CD8-positive, alpha-beta memory T cell (primary cell): ENCODE measurements at regions not wholly inside any gene's neighbourhood (a gene's known extent, or its start where the extent isn't known, plus 50 kb on each side); places are given as distances from the start of the nearest gene placed in this dataset.

ENCODE experiments used
- CTCF ChIA-PET: fragments of 350-600 bp; sonication (Branson Sonifier 250); formaldehyde crosslinking; loops from one replicate; lab custom pipeline; 2021; ENCODE audit warnings: antibody characterized with exemption; lab: Charles Lee
- POLR2A ChIA-PET: fragments of 350-600 bp; sonication (Branson Sonifier 250); formaldehyde crosslinking; loops from one replicate; lab custom pipeline; 2021; ENCODE audit warnings: antibody characterized with exemption; lab: Charles Lee
- DNase-seq, 5 donors: peaks; one replicate each; pipeline versions ENCODE4 v3.0.0 to v3.0.0-alpha.2; 2020 to 2022; ENCODE audit warnings: mixed read lengths in 1 of 5
- H3K27ac ChIP-seq: one replicate; pipeline ENCODE4 v1.7.0; 2013; ENCODE audit warnings: low read depth, mild to moderate bottlenecking, low read length, moderate library complexity
- H3K27me3 ChIP-seq: 2 replicates; pipeline ENCODE4 v1.7.0; 2013; ENCODE audit warnings: low read length, mild to moderate bottlenecking; ENCODE audit not compliant: insufficient read depth, poor library complexity, severe bottlenecking
- H3K36me3 ChIP-seq: 2 replicates; pipeline ENCODE4 v1.7.0; 2013; ENCODE audit warnings: mild to moderate bottlenecking, low read length, moderate library complexity; ENCODE audit not compliant: insufficient read depth
- H3K4me1 ChIP-seq: 2 replicates; pipeline ENCODE4 v1.7.0; 2013; ENCODE audit warnings: mild to moderate bottlenecking, low read length, moderate library complexity; ENCODE audit not compliant: insufficient read depth
- H3K4me3 ChIP-seq: 2 replicates; pipeline ENCODE4 v1.7.0; 2013; ENCODE audit warnings: mild to moderate bottlenecking, low read length
- H3K9me3 ChIP-seq: 2 replicates; pipeline ENCODE4 v1.7.0; 2013; ENCODE audit warnings: mild to moderate bottlenecking, low read length
- H3K27ac Mint-ChIP-seq, 8 donors: one replicate each; pipeline ENCODE4 v1.8.0; 2020 to 2021; ENCODE audit warnings: mixed read lengths in 8 of 8, mild to moderate bottlenecking in 6 of 8, inconsistent platforms in 3 of 8, moderate library complexity in 3 of 8
- H3K27me3 Mint-ChIP-seq, 2 donors: one replicate each; pipeline ENCODE4 v1.8.0; 2020 to 2021; ENCODE audit warnings: mixed read lengths in 2 of 2, mild to moderate bottlenecking in 1 of 2, moderate library complexity in 1 of 2
- H3K36me3 Mint-ChIP-seq, 3 donors: one replicate each; pipeline ENCODE4 v1.8.0; 2020 to 2021; ENCODE audit warnings: mixed read lengths in 3 of 3, inconsistent platforms in 1 of 3, mild to moderate bottlenecking in 1 of 3
- H3K4me1 Mint-ChIP-seq, 3 donors: one replicate each; pipeline ENCODE4 v1.8.0; 2020 to 2021; ENCODE audit warnings: mixed read lengths in 3 of 3, inconsistent platforms in 1 of 3, mild to moderate bottlenecking in 1 of 3
- H3K4me3 Mint-ChIP-seq, 7 donors: one replicate each; pipeline ENCODE4 v1.8.0; 2020 to 2021; ENCODE audit warnings: mixed read lengths in 7 of 7, mild to moderate bottlenecking in 6 of 7, moderate library complexity in 4 of 7, inconsistent platforms in 2 of 7
- H3K9me3 Mint-ChIP-seq, 5 donors: one replicate each; pipeline ENCODE4 v1.8.0; 2020 to 2022; ENCODE audit warnings: mixed read lengths in 5 of 5, mild to moderate bottlenecking in 3 of 5, moderate library complexity in 2 of 5, inconsistent platforms in 1 of 5

DNA sequence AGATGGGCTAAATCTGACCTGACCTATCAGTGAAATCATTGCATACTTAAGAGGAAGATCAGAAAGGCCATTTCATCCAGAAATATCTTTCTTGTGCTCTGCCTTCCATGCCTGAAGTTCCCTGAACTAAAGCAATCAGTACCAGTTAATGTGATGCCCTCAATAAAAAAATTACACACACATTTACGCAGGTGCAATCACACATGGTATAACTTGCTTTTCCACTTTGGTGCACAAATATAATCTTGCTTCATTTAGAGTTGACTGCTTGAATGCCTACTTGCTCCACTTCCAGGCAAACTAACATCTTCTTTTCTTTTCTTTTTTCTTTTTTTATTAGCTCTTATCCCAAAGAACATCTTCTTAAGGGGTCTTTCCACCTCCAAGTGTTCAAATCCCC, 58.3 kb upstream of the KIF5B start:
- Mint-ChIP-seq H3K27me3 (peaks cover 17 to 35% of the 10 kb centered on the region in 2 donors), H3K9me3 (no peaks in the 10 kb centered on the region), H3K4me3 (no peak overlapping the region), H3K4me1 (no peaks in the 10 kb centered on the region), H3K36me3 (no peaks in the 10 kb centered on the region), H3K27ac (no peak overlapping the region)
- ChIA-PET POLR2A (no interaction called here), CTCF (no interaction called here)
- no peak overlapping the region for H3K27ac ChIP-seq
- no peaks in the 10 kb centered on the region for H3K4me1 ChIP-seq
- H3K36me3 ChIP-seq = no peaks in the 10 kb centered on the region
- no peaks in the 10 kb centered on the region for H3K27me3 ChIP-seq
- no peak for DNase-seq
- H3K4me3 ChIP-seq = no peak overlapping the region
- H3K9me3 ChIP-seq = no peaks in the 10 kb centered on the region

GRCh38 chr10:32112055-32112454, 55.8 kb upstream of the KIF5B start:
- H3K9me3 Mint-ChIP-seq = no peaks in the 10 kb centered on the region
- CTCF ChIA-PET = no interaction called here
- Histone ChIP-seq H3K4me1 (no peaks in the 10 kb centered on the region), H3K4me3 (no peak overlapping the region), H3K9me3 (no peaks in the 10 kb centered on the region), H3K27me3 (no peaks in the 10 kb centered on the region), H3K27ac (no peak overlapping the region), H3K36me3 (no peaks in the 10 kb centered on the region)
- DNase-seq = no peak
- H3K36me3 Mint-ChIP-seq = no peaks in the 10 kb centered on the region
- H3K27ac Mint-ChIP-seq = no peak overlapping the region
- POLR2A ChIA-PET = no interaction called here
- H3K4me3 Mint-ChIP-seq = no peak overlapping the region
- peaks cover 17 to 22% of the 10 kb centered on the region in 2 donors for H3K27me3 Mint-ChIP-seq
- no peaks in the 10 kb centered on the region for H3K4me1 Mint-ChIP-seq

- Histone ChIP-seq H3K36me3 (no peaks in the 10 kb centered on the region), H3K4me1 (no peaks in the 10 kb centered on the region), H3K4me3 (no peak overlapping the region), H3K9me3 (no peaks in the 10 kb centered on the region), H3K27me3 (no peaks in the 10 kb centered on the region), H3K27ac (no peak overlapping the region)
- H3K9me3 Mint-ChIP-seq = no peaks in the 10 kb centered on the region
- H3K27me3 Mint-ChIP-seq = peaks cover 14 to 18% of the 10 kb centered on the region in 2 donors
- ChIA-PET POLR2A (no interaction called here), CTCF (no interaction called here)
- no peak overlapping the region for H3K27ac Mint-ChIP-seq
- no peak overlapping the region for H3K4me3 Mint-ChIP-seq
- no peaks in the 10 kb centered on the region for H3K4me1 Mint-ChIP-seq
- DNase-seq = no peak
- no peaks in the 10 kb centered on the region for H3K36me3 Mint-ChIP-seq
Observed at GRCh38 chr10:32111585-32111984, 55.4 kb upstream of the KIF5B start.

DNA sequence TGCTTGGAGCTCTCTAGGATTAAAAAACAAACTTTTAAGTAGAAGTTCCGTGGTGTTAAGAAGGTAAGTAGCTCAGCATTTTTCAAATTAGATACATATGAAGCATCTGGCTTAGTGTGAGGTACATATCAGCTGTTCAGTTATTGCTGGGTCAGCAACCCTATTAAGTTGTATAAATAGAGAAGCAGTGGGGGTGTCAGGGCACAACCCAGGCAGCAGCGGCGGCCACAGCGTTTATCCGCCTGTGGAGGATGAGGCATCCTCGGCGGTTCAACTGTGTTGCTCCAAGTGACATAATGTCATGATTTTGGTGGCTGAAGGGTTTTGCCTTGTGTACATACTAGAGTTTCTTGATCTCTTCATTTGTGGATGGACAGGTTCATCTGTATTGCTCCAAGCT, 54.6 kb upstream of the KIF5B start:
- H3K36me3 ChIP-seq = no peaks in the 10 kb centered on the region
- no peaks in the 10 kb centered on the region for H3K27me3 ChIP-seq
- no peak overlapping the region for H3K4me3 ChIP-seq
- H3K27ac ChIP-seq = no peak overlapping the region
- Mint-ChIP-seq H3K27me3 (peaks cover 10 to 12% of the 10 kb centered on the region in 2 donors), H3K4me1 (no peaks in the 10 kb centered on the region), H3K36me3 (no peaks in the 10 kb centered on the region), H3K27ac (no peak overlapping the region), H3K4me3 (no peak overlapping the region), H3K9me3 (no peaks in the 10 kb centered on the region)
- ChIA-PET POLR2A (no interaction called here), CTCF (no interaction called here)
- no peaks in the 10 kb centered on the region for H3K4me1 ChIP-seq
- H3K9me3 ChIP-seq = no peaks in the 10 kb centered on the region
- DNase-seq = no peak

- no peak overlapping the region for H3K4me3 ChIP-seq
- peaks cover 3 to 5% of the 10 kb centered on the region in 2 donors for H3K27me3 Mint-ChIP-seq
- DNase-seq = no peak
- no peaks in the 10 kb centered on the region for H3K4me1 ChIP-seq
- no peaks in the 10 kb centered on the region for H3K9me3 Mint-ChIP-seq
- ChIA-PET POLR2A (no interaction called here), CTCF (no interaction called here)
- no peaks in the 10 kb centered on the region for H3K27me3 ChIP-seq
- H3K27ac Mint-ChIP-seq = no peak overlapping the region
- H3K27ac ChIP-seq = no peak overlapping the region
- no peaks in the 10 kb centered on the region for H3K9me3 ChIP-seq
- H3K4me1 Mint-ChIP-seq = no peaks in the 10 kb centered on the region
- no peaks in the 10 kb centered on the region for H3K36me3 Mint-ChIP-seq
- H3K36me3 ChIP-seq = no peaks in the 10 kb centered on the region
- no peak overlapping the region for H3K4me3 Mint-ChIP-seq
Observed at GRCh38 chr10:32109603-32110002, 53.4 kb upstream of the KIF5B start.
